Stimulated activated naive CD4-positive, alpha-beta T cell (primary cell): ENCODE measurements at regions not wholly inside any gene's neighbourhood (a gene's known extent, or its start where the extent isn't known, plus 50 kb on each side); places are given as distances from the start of the nearest gene placed in this dataset.
"Not testable (repeated sequence)": the region's sequence is repeated elsewhere in the genome, so short reads cannot be mapped to it uniquely, and the experiment has no call there.

ENCODE experiments used
- DNase-seq, 6 experiments: peaks; one replicate each; lab custom pipeline; 2025; lab: John Stamatoyannopoulos, UW

- no peak for DNase-seq
Observed at GRCh38 chr16:8187782-8188372, 402.4 kb downstream of the TMEM114 start.

GRCh38 chr16:8184854-8185253 lies 405.5 kb downstream of the TMEM114 start:
- no peak for DNase-seq

- DNase-seq: no peak
Observed at GRCh38 chr16:8183176-8184099, 406.9 kb downstream of the TMEM114 start.

- DNase-seq: no peak
Observed at GRCh38 chr16:8182761-8183160, 407.6 kb downstream of the TMEM114 start.

GRCh38 chr16:8179615-8180014 lies 410.7 kb downstream of the TMEM114 start:
- DNase-seq: no peak

GRCh38 chr16:8178271-8178670 lies 412.0 kb downstream of the TMEM114 start:
- DNase-seq: no peak

GRCh38 chr16:8175411-8175810 lies 414.9 kb downstream of the TMEM114 start:
- DNase-seq: no peak

- DNase-seq: no peak
Observed at GRCh38 chr16:8173111-8173644, 417.1 kb downstream of the TMEM114 start.

- DNase-seq: no peak
Observed at GRCh38 chr16:8172551-8172950, 417.8 kb downstream of the TMEM114 start.

GRCh38 chr16:8168016-8168415 lies 422.3 kb downstream of the TMEM114 start:
- DNase-seq: no peak

- DNase-seq: no peak
Observed at GRCh38 chr16:8167436-8167835, 422.9 kb downstream of the TMEM114 start.

- no peak for DNase-seq
Observed at GRCh38 chr16:8158051-8158450, 432.3 kb downstream of the TMEM114 start.

GRCh38 chr16:8155275-8155674 lies 435.0 kb downstream of the TMEM114 start:
- DNase-seq: no peak

GRCh38 chr16:8146256-8147012 lies 443.9 kb downstream of the TMEM114 start:
- DNase-seq: no peak

- no peak for DNase-seq
Observed at GRCh38 chr16:8138666-8139065, 451.6 kb downstream of the TMEM114 start.

GRCh38 chr16:8137606-8138005 lies 452.7 kb downstream of the TMEM114 start:
- no peak for DNase-seq

GRCh38 chr16:8130197-8130596 lies 460.1 kb downstream of the TMEM114 start:
- no peak for DNase-seq

GRCh38 chr16:8127070-8127469 lies 463.2 kb downstream of the TMEM114 start:
- DNase-seq: no peak

- no peak for DNase-seq
Observed at GRCh38 chr16:8126313-8126712, 464.0 kb downstream of the TMEM114 start.

- no peak for DNase-seq
Observed at GRCh38 chr16:8120001-8120400, 470.3 kb downstream of the TMEM114 start.

GRCh38 chr16:8115814-8116213 lies 474.5 kb downstream of the TMEM114 start:
- DNase-seq: no peak

- DNase-seq: not testable (repeated sequence)
Observed at GRCh38 chr16:8114941-8115340, 475.4 kb downstream of the TMEM114 start.
